ENCODE measurements at regions not wholly inside any gene's neighbourhood (a gene's known extent, or its start where the extent isn't known, plus 50 kb on each side); places are given as distances from the start of the nearest gene placed in this dataset.
"Not testable (repeated sequence)": the region's sequence is repeated elsewhere in the genome, so short reads cannot be mapped to it uniquely, and the experiment has no call there.

DNA sequence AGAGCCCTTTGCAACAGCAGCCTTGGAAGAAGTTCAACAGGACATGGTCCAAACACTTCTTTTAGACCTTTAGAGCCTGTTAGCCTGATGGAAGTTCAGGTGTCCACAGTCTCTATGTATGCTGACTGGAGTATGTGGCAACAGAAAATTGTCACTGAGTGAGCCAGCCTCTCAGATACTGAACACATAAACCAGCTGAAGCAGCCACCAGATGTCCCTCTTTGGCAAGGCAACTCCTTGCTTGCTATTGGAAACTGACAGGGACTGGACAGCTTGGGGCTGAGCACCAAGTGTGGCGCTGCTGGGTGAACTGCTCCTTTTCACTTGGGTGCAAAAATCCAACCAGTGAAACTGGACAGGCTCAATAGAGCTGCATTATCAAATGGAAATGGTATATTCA lies 1344.9 kb downstream of the RPIA start:
- not testable (repeated sequence) for H3K4me1 ChIP-seq (ENCODE audit: control insufficient read depth, insufficient read depth, low read length); H3K9ac ChIP-seq (ENCODE audit: low read length); H3K36me3 ChIP-seq (ENCODE audit: control insufficient read depth, insufficient read depth, low read length, severe bottlenecking); H3K27me3 ChIP-seq (replicated peaks; ENCODE audit: control insufficient read depth, insufficient read depth, low read length); H3K4me3 ChIP-seq (ENCODE audit: low read length); H3K9me3 ChIP-seq (ENCODE audit: control insufficient read depth, low read length); DNase-seq (ENCODE audit: low read depth)

DNA sequence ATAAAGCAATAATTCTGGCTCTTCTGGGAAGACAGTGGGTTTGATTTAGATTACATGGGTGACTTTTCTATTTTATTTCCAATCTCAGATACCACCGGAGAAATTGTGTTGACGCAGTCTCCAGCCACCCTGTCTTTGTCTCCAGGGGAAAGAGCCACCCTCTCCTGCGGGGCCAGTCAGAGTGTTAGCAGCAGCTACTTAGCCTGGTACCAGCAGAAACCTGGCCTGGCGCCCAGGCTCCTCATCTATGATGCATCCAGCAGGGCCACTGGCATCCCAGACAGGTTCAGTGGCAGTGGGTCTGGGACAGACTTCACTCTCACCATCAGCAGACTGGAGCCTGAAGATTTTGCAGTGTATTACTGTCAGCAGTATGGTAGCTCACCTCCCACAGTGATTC lies 1347.6 kb downstream of the RPIA start:
- not testable (repeated sequence) for H3K27me3 ChIP-seq (replicated peaks; ENCODE audit: control insufficient read depth, insufficient read depth, low read length); DNase-seq (ENCODE audit: low read depth); H3K36me3 ChIP-seq (ENCODE audit: control insufficient read depth, insufficient read depth, low read length, severe bottlenecking); H3K4me1 ChIP-seq (ENCODE audit: control insufficient read depth, insufficient read depth, low read length); H3K4me3 ChIP-seq (ENCODE audit: low read length); H3K9ac ChIP-seq (ENCODE audit: low read length); H3K9me3 ChIP-seq (ENCODE audit: control insufficient read depth, low read length)

- not testable (repeated sequence) for DNase-seq (ENCODE audit: low read depth); H3K9ac ChIP-seq (ENCODE audit: low read length); H3K36me3 ChIP-seq (ENCODE audit: control insufficient read depth, insufficient read depth, low read length, severe bottlenecking); H3K4me1 ChIP-seq (ENCODE audit: control insufficient read depth, insufficient read depth, low read length); H3K9me3 ChIP-seq (ENCODE audit: control insufficient read depth, low read length); H3K27me3 ChIP-seq (replicated peaks; ENCODE audit: control insufficient read depth, insufficient read depth, low read length); H3K4me3 ChIP-seq (ENCODE audit: low read length)
Measured at GRCh38 chr2:90047776-90048175, 1356.3 kb downstream of the RPIA start.

- H3K4me3 ChIP-seq (ENCODE audit: low read length); H3K9me3 ChIP-seq (ENCODE audit: control insufficient read depth, low read length); H3K4me1 ChIP-seq (ENCODE audit: control insufficient read depth, insufficient read depth, low read length): not testable (repeated sequence)
Measured at GRCh38 chr2:90052113-90052631, 1360.7 kb downstream of the RPIA start.

GRCh38 chr2:90069290-90069894 lies 1377.9 kb downstream of the RPIA start:
- no peak overlapping the region for H3K9ac ChIP-seq (ENCODE audit: low read length)
- no peaks in the 10 kb centered on the region for H3K4me1 ChIP-seq (ENCODE audit: control insufficient read depth, insufficient read depth, low read length)
- H3K9me3 ChIP-seq (ENCODE audit: control insufficient read depth, low read length) = no peaks in the 10 kb centered on the region
- no peak overlapping the region for H3K4me3 ChIP-seq (ENCODE audit: low read length)
- peaks cover 57% of the 10 kb centered on the region for H3K27me3 ChIP-seq (replicated peaks; ENCODE audit: control insufficient read depth, insufficient read depth, low read length)
- DNase-seq (ENCODE audit: low read depth) = no peak
- no peaks in the 10 kb centered on the region for H3K36me3 ChIP-seq (ENCODE audit: control insufficient read depth, insufficient read depth, low read length, severe bottlenecking)

More at GRCh38 chr2:90052113-90052631, 1360.7 kb downstream of the RPIA start:
- not testable (repeated sequence) for DNase-seq (ENCODE audit: low read depth); H3K9ac ChIP-seq (ENCODE audit: low read length); H3K36me3 ChIP-seq (ENCODE audit: control insufficient read depth, insufficient read depth, low read length, severe bottlenecking); H3K27me3 ChIP-seq (replicated peaks; ENCODE audit: control insufficient read depth, insufficient read depth, low read length)

DNA sequence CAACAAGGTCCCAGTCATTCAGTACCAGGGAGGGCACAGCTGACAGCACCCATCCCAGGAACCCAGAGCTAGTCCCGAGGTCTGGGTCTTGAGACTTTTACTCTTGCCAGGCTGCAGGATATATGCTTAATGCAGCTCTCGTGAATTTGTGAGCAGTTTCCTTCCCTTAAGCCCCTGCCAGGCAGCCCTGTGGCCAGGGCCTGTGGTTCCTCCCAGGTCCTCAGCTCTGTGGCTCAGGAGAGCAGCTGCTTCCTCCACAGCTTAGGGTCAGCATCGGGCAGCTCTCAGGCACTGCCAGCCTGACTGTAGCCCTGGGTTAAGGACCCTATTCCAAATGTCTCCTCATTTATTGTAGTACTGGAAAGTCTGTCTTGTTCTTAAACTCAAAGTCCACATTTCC lies 1384.8 kb downstream of the RPIA start:
- Histone ChIP-seq H3K4me3 (ENCODE audit: low read length) (no peak overlapping the region), H3K27me3 (replicated peaks; ENCODE audit: control insufficient read depth, insufficient read depth, low read length) (peaks cover 45% of the 10 kb centered on the region), H3K36me3 (ENCODE audit: control insufficient read depth, insufficient read depth, low read length, severe bottlenecking) (no peaks in the 10 kb centered on the region), H3K9ac (ENCODE audit: low read length) (no peak overlapping the region), H3K4me1 (ENCODE audit: control insufficient read depth, insufficient read depth, low read length) (no peaks in the 10 kb centered on the region), H3K9me3 (ENCODE audit: control insufficient read depth, low read length) (no peaks in the 10 kb centered on the region)
- DNase-seq (ENCODE audit: low read depth) = no peak

- Histone ChIP-seq H3K36me3 (ENCODE audit: control insufficient read depth, insufficient read depth, low read length, severe bottlenecking) (no peaks in the 10 kb centered on the region), H3K9ac (ENCODE audit: low read length) (no peak overlapping the region), H3K4me1 (ENCODE audit: control insufficient read depth, insufficient read depth, low read length) (no peaks in the 10 kb centered on the region), H3K27me3 (replicated peaks; ENCODE audit: control insufficient read depth, insufficient read depth, low read length) (peaks cover 40% of the 10 kb centered on the region), H3K9me3 (ENCODE audit: control insufficient read depth, low read length) (no peaks in the 10 kb centered on the region), H3K4me3 (ENCODE audit: low read length) (no peak overlapping the region)
- DNase-seq (ENCODE audit: low read depth) = no peak
Measured at GRCh38 chr2:90077948-90078347, 1386.5 kb downstream of the RPIA start.

GRCh38 chr2:90079374-90079773 lies 1387.9 kb downstream of the RPIA start:
- H3K9me3 ChIP-seq (ENCODE audit: control insufficient read depth, low read length) = no peaks in the 10 kb centered on the region
- H3K4me3 ChIP-seq (ENCODE audit: low read length) = no peak overlapping the region
- no peak overlapping the region for H3K9ac ChIP-seq (ENCODE audit: low read length)
- H3K27me3 ChIP-seq (replicated peaks; ENCODE audit: control insufficient read depth, insufficient read depth, low read length) = peaks cover 35% of the 10 kb centered on the region
- H3K4me1 ChIP-seq (ENCODE audit: control insufficient read depth, insufficient read depth, low read length) = no peaks in the 10 kb centered on the region
- no peak for DNase-seq (ENCODE audit: low read depth)
- no peaks in the 10 kb centered on the region for H3K36me3 ChIP-seq (ENCODE audit: control insufficient read depth, insufficient read depth, low read length, severe bottlenecking)

DNA sequence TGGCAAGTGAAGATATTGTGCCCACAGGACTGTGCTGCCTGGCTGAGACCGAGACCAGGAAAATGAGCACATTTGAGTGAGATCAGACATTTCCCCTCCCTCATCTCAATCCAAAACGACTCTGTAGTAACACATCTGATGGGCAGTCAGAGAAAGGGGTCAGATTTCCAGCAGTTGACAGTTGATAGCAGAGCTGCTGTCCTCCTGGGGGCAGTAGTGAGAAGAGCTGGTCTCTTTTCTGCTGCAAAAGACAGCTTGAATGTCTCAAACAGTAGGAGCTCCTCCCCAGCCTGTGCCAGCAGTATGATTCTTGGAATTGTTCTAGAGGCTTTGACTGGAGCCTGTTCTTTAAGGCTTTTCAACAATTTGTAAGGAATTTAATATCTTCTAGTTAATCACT lies 1396.3 kb downstream of the RPIA start:
- H3K4me3 ChIP-seq (ENCODE audit: low read length); H3K27me3 ChIP-seq (replicated peaks; ENCODE audit: control insufficient read depth, insufficient read depth, low read length); DNase-seq (ENCODE audit: low read depth); H3K4me1 ChIP-seq (ENCODE audit: control insufficient read depth, insufficient read depth, low read length); H3K36me3 ChIP-seq (ENCODE audit: control insufficient read depth, insufficient read depth, low read length, severe bottlenecking); H3K9ac ChIP-seq (ENCODE audit: low read length); H3K9me3 ChIP-seq (ENCODE audit: control insufficient read depth, low read length): not testable (repeated sequence)

GRCh38 chr2:90093571-90094270 lies 1402.2 kb downstream of the RPIA start:
- H3K9me3 ChIP-seq (ENCODE audit: control insufficient read depth, low read length); H3K4me3 ChIP-seq (ENCODE audit: low read length); H3K9ac ChIP-seq (ENCODE audit: low read length); H3K36me3 ChIP-seq (ENCODE audit: control insufficient read depth, insufficient read depth, low read length, severe bottlenecking); H3K4me1 ChIP-seq (ENCODE audit: control insufficient read depth, insufficient read depth, low read length); DNase-seq (ENCODE audit: low read depth); H3K27me3 ChIP-seq (replicated peaks; ENCODE audit: control insufficient read depth, insufficient read depth, low read length): not testable (repeated sequence)

- H3K9me3 ChIP-seq (ENCODE audit: control insufficient read depth, low read length); H3K27me3 ChIP-seq (replicated peaks; ENCODE audit: control insufficient read depth, insufficient read depth, low read length); H3K4me3 ChIP-seq (ENCODE audit: low read length); H3K4me1 ChIP-seq (ENCODE audit: control insufficient read depth, insufficient read depth, low read length); DNase-seq (ENCODE audit: low read depth); H3K9ac ChIP-seq (ENCODE audit: low read length); H3K36me3 ChIP-seq (ENCODE audit: control insufficient read depth, insufficient read depth, low read length, severe bottlenecking): not testable (repeated sequence)
Measured at GRCh38 chr2:90097617-90098016, 1406.1 kb downstream of the RPIA start.

DNA sequence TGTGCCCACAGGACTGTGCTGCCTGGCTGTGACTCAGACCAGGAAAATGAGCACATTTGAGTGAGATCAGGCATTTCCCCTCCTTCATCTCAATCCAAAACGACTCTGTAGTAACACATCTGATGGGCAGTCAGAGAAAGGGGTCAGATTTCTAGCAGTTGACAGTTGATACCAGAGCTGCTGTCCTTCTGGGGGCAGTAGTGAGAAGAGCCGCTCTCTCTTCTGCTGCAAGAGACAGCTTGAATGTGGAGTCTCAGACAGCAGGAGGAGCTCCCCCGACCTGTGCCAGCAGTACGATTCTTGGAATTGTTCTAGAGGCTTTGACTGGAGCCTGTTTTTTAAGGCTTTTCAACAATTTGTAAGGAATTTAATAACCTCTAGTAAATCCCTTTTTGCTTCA lies 1413.7 kb downstream of the RPIA start:
- H3K36me3 ChIP-seq (ENCODE audit: control insufficient read depth, insufficient read depth, low read length, severe bottlenecking); H3K4me1 ChIP-seq (ENCODE audit: control insufficient read depth, insufficient read depth, low read length): not testable (repeated sequence)

More for the DNA sequence above, 1413.7 kb downstream of the RPIA start:
- not testable (repeated sequence) for H3K9me3 ChIP-seq (ENCODE audit: control insufficient read depth, low read length); DNase-seq (ENCODE audit: low read depth); H3K9ac ChIP-seq (ENCODE audit: low read length); H3K27me3 ChIP-seq (replicated peaks; ENCODE audit: control insufficient read depth, insufficient read depth, low read length); H3K4me3 ChIP-seq (ENCODE audit: low read length)

Measured in adipocyte (in vitro differentiated cells).